GM23338 (cell line): ENCODE measurements at regions not wholly inside any gene's neighbourhood (a gene's known extent, or its start where the extent isn't known, plus 50 kb on each side); places are given as distances from the start of the nearest gene placed in this dataset.

ENCODE experiments used
- CREB1 ChIP-seq: fragments of 250-450 bp; sonication (Bioruptor Pico); IDR thresholded peaks from 2 replicates; pipeline ENCODE4 v1.5.0; 2020; ENCODE audit warnings: low read depth, mild to moderate bottlenecking, moderate library complexity
- EZH2 ChIP-seq: fragments of 200-600 bp; sonication (generic); IDR thresholded peaks from one replicate; pipeline ENCODE4 v1.8.0; 2017; ENCODE audit warnings: antibody characterized with exemption, mild to moderate bottlenecking, low read depth; ENCODE audit not compliant: unreplicated experiment
- EZH2phosphoT487 ChIP-seq: fragments of 200-600 bp; sonication (generic); IDR thresholded peaks from one replicate; pipeline ENCODE4 v1.8.1; 2018; ENCODE audit warnings: antibody characterized with exemption; ENCODE audit not compliant: unreplicated experiment
- JUNB ChIP-seq: IDR thresholded peaks from one replicate; pipeline ENCODE4 v1.6.1; 2016; ENCODE audit warnings: antibody characterized with exemption; ENCODE audit not compliant: unreplicated experiment
- POLR2AphosphoS5 ChIP-seq: IDR thresholded peaks from 2 replicates; pipeline ENCODE4 v1.6.1; 2016; ENCODE audit warnings: antibody characterized with exemption, low read depth
- REST ChIP-seq: IDR thresholded peaks from one replicate; pipeline ENCODE4 v1.6.1; 2018; ENCODE audit warnings: antibody characterized with exemption; ENCODE audit not compliant: unreplicated experiment
- STAT1 ChIP-seq: IDR thresholded peaks from one replicate; pipeline ENCODE4 v1.6.1; 2016; ENCODE audit warnings: antibody characterized with exemption; ENCODE audit not compliant: unreplicated experiment
- TF ChIP-seq, protein P1 (sequence below), 2 experiments: fragments of 200-600 bp in 1 of 2; sonication (generic) in 1 of 2; conservative IDR thresholded peaks; 2 replicates each; pipeline versions ENCODE4 v1.5.1 to v1.6.1; 2016 to 2017; ENCODE audit warnings: antibody characterized with exemption in 2 of 2, low read depth in 2 of 2, mild to moderate bottlenecking in 2 of 2, moderate library complexity in 1 of 2
- TF ChIP-seq, protein P2 (sequence below): fragments of 250-450 bp; sonication (Bioruptor Pico); IDR thresholded peaks from 2 replicates; pipeline ENCODE4 v1.5.0; 2020; ENCODE audit warnings: mild to moderate bottlenecking, moderate library complexity
- TF ChIP-seq, protein P3 (sequence below): IDR thresholded peaks from 2 replicates; pipeline ENCODE4 v1.6.1; 2016; ENCODE audit warnings: antibody characterized with exemption

DNA sequence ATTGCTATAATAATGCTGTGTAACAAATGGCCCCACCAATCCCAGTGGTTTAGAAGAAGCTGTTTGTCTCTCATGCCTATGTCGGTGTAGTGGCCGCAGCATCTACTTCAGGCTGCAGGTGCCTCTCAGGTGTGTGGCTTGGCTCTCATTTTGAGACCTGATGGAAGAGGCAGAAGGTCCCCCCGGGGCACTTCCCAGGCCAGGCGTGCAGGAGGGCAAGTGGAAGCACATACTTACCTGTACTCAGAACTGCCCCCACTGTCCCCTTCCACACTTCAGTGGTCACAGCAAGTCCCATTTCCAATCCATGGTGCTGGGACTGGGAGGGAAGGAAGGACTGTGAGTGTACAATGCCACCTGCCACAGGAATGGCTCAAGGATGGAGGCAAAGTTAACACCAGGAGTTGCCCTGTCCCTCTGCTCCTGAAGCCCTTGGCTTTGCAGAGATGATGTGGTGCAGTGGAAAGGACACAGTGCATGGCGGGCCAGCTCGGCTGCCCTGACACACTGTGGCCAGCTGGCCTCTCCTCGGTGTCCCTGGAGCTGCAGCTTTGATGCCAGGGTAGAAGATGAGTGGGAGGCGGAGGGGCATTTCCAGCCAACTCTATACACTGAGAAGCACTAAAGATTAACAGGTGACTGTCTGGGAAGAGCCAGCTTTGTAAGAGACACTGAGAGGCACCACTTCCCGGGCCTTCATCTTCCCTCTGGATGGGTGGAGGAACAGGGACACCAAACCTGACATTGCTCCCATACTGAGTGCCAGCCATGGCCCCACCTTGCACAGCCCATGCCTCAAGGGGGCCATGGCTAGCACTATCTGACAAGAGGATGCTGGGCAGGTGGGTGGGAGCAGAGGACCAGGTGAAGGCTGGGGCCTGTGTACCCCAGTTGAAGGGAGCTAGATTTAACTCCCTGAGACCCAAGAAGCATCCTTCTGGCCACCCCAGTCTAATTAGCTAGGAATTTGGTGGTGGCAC lies 105.9 kb downstream of the METRNL start:
- TF ChIP-seq, protein P1, sequence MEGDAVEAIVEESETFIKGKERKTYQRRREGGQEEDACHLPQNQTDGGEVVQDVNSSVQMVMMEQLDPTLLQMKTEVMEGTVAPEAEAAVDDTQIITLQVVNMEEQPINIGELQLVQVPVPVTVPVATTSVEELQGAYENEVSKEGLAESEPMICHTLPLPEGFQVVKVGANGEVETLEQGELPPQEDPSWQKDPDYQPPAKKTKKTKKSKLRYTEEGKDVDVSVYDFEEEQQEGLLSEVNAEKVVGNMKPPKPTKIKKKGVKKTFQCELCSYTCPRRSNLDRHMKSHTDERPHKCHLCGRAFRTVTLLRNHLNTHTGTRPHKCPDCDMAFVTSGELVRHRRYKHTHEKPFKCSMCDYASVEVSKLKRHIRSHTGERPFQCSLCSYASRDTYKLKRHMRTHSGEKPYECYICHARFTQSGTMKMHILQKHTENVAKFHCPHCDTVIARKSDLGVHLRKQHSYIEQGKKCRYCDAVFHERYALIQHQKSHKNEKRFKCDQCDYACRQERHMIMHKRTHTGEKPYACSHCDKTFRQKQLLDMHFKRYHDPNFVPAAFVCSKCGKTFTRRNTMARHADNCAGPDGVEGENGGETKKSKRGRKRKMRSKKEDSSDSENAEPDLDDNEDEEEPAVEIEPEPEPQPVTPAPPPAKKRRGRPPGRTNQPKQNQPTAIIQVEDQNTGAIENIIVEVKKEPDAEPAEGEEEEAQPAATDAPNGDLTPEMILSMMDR (conservative IDR thresholded peaks at IDR 0.05; ENCODE audit: low read depth in 2 of 2): no peak
- TF ChIP-seq EZH2 (no peak), CREB1 (no peak), POLR2AphosphoS5 (no peak), REST (no peak), EZH2phosphoT487 (no peak), JUNB (no peak), STAT1 (no peak)
- TF ChIP-seq, protein P2, sequence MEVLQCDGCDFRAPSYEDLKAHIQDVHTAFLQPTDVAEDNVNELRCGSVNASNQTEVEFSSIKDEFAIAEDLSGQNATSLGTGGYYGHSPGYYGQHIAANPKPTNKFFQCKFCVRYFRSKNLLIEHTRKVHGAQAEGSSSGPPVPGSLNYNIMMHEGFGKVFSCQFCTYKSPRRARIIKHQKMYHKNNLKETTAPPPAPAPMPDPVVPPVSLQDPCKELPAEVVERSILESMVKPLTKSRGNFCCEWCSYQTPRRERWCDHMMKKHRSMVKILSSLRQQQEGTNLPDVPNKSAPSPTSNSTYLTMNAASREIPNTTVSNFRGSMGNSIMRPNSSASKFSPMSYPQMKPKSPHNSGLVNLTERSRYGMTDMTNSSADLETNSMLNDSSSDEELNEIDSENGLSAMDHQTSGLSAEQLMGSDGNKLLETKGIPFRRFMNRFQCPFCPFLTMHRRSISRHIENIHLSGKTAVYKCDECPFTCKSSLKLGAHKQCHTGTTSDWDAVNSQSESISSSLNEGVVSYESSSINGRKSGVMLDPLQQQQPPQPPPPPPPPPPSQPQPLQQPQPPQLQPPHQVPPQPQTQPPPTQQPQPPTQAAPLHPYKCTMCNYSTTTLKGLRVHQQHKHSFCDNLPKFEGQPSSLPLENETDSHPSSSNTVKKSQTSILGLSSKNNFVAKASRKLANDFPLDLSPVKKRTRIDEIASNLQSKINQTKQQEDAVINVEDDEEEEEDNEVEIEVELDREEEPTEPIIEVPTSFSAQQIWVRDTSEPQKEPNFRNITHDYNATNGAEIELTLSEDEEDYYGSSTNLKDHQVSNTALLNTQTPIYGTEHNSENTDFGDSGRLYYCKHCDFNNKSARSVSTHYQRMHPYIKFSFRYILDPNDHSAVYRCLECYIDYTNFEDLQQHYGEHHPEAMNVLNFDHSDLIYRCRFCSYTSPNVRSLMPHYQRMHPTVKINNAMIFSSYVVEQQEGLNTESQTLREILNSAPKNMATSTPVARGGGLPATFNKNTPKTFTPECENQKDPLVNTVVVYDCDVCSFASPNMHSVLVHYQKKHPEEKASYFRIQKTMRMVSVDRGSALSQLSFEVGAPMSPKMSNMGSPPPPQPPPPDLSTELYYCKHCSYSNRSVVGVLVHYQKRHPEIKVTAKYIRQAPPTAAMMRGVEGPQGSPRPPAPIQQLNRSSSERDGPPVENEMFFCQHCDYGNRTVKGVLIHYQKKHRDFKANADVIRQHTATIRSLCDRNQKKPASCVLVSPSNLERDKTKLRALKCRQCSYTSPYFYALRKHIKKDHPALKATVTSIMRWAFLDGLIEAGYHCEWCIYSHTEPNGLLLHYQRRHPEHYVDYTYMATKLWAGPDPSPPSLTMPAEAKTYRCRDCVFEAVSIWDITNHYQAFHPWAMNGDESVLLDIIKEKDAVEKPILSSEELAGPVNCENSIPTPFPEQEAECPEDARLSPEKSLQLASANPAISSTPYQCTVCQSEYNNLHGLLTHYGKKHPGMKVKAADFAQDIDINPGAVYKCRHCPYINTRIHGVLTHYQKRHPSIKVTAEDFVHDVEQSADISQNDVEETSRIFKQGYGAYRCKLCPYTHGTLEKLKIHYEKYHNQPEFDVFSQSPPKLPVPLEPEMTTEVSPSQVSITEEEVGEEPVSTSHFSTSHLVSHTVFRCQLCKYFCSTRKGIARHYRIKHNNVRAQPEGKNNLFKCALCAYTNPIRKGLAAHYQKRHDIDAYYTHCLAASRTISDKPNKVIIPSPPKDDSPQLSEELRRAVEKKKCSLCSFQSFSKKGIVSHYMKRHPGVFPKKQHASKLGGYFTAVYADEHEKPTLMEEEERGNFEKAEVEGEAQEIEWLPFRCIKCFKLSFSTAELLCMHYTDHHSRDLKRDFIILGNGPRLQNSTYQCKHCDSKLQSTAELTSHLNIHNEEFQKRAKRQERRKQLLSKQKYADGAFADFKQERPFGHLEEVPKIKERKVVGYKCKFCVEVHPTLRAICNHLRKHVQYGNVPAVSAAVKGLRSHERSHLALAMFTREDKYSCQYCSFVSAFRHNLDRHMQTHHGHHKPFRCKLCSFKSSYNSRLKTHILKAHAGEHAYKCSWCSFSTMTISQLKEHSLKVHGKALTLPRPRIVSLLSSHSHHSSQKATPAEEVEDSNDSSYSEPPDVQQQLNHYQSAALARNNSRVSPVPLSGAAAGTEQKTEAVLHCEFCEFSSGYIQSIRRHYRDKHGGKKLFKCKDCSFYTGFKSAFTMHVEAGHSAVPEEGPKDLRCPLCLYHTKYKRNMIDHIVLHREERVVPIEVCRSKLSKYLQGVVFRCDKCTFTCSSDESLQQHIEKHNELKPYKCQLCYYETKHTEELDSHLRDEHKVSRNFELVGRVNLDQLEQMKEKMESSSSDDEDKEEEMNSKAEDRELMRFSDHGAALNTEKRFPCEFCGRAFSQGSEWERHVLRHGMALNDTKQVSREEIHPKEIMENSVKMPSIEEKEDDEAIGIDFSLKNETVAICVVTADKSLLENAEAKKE (CRISPR knock-in tag): no peak
- TF ChIP-seq, protein P3, sequence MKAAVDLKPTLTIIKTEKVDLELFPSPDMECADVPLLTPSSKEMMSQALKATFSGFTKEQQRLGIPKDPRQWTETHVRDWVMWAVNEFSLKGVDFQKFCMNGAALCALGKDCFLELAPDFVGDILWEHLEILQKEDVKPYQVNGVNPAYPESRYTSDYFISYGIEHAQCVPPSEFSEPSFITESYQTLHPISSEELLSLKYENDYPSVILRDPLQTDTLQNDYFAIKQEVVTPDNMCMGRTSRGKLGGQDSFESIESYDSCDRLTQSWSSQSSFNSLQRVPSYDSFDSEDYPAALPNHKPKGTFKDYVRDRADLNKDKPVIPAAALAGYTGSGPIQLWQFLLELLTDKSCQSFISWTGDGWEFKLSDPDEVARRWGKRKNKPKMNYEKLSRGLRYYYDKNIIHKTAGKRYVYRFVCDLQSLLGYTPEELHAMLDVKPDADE: no peak
